ENCODE measurements at regions not wholly inside any gene's neighbourhood (a gene's known extent, or its start where the extent isn't known, plus 50 kb on each side); places are given as distances from the start of the nearest gene placed in this dataset.

DNA sequence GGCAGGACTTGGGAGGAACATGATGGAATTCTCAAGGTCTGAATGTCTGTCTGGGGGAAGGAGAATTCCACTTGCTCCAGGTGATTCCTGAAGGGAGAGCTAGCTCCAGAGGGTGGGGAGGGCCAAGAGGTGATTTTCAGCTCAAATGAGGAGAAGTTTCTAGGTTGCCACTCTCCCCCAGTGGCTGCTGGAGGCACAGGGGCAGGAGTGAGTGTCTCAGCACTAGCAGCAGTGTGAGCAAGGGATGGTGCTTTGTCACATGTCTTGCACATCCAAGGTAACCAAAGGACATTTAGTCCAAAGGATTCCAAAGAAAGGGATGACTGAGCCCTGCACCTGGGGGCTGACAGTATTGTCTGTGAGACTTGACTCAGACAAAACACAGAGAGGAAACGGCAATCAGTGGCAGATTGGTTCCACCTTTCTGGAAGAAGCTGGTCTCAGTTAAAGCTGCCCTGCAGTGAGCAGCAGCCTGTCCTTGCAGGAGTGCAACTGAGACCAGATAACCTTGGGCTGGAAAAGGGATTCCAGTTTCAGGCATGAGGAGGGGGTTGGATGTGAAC is 51.2 kb upstream of the PCBD1 start:
- no peak overlapping the region for H3K56ac ChIP-seq (ENCODE audit: extremely low read depth, insufficient read depth, low read length)
- H4K20me1 ChIP-seq (ENCODE audit: insufficient read depth, low read length): no peaks in the 10 kb centered on the region
- TF ChIP-seq NFE2L2 (IDR thresholded peaks at IDR 0.05; ENCODE audit: low read depth, low read length): no peak
- no peak for TF ChIP-seq CHD1 (IDR thresholded peaks at IDR 0.05; ENCODE audit: low read depth, low read length)
- TF ChIP-seq RFX5 (IDR thresholded peaks at IDR 0.05; ENCODE audit: low read depth, low read length): no peak
- TF ChIP-seq RAD21 (IDR thresholded peaks at IDR 0.05; ENCODE audit: low read length): no peak
- H3K9ac ChIP-seq (ENCODE audit: low read depth, low read length): no peak overlapping the region
- H3K14ac ChIP-seq (replicated peaks; ENCODE audit: low read depth, low read length): no peak overlapping the region
- H3K4ac ChIP-seq (ENCODE audit: low read depth, low read length): no peak overlapping the region
- CTCF ChIA-PET: no interaction called here
- H2BK120ac ChIP-seq (ENCODE audit: low read depth, low read length): no peak overlapping the region
- H3K27me3 ChIP-seq (ENCODE audit: control insufficient read depth, insufficient read depth, low read length): peaks cover 65% of the 10 kb centered on the region
- no peak overlapping the region for H2BK20ac ChIP-seq (ENCODE audit: low read depth, low read length)
- H3K4me3 ChIP-seq (ENCODE audit: insufficient read depth, low read depth, low read length): no peak overlapping the region
- no peak overlapping the region for H3K23ac ChIP-seq (ENCODE audit: low read depth, low read length)
- H3K18ac ChIP-seq (ENCODE audit: low read depth, low read length): no peak overlapping the region
- H4K8ac ChIP-seq (ENCODE audit: low read depth in 2 of 2, low read length in 2 of 2): no peak overlapping the region
- POLR2A ChIA-PET (ENCODE audit: unreplicated experiment): no interaction called here
- H2AK5ac ChIP-seq (ENCODE audit: low read depth, low read length): no peak overlapping the region
- ATAC-seq (ENCODE audit: low read depth) (no peak), DNase-seq (no peak)
- no peaks in the 10 kb centered on the region; the same call in 1 of the 2 replicates for H3K9me1 ChIP-seq (ENCODE audit: insufficient read depth, low read length)
- H4K91ac ChIP-seq (ENCODE audit: insufficient read depth, low read depth, low read length): no peak overlapping the region
- dilution Hi-C loops (cut with HindIII; ENCODE audit: low sequenced_read_pairs, unreplicated experiment): no loop called here
- no peak overlapping the region for H2BK15ac ChIP-seq (ENCODE audit: low read depth, low read length)
- in situ Hi-C loops (cut with MboI; ENCODE audit: low sequenced_read_pairs): no loop called here
- no peak overlapping the region for H2AFZ ChIP-seq (replicated peaks; ENCODE audit: low read length, poor library complexity)
- BruUV-seq (replicated peaks): no TSS peak
- H2BK5ac ChIP-seq (ENCODE audit: low read depth, low read length, poor library complexity, severe bottlenecking): no peak overlapping the region
- no peaks in the 10 kb centered on the region for H3K9me3 ChIP-seq (ENCODE audit: control insufficient read depth, insufficient read depth, low read length)
- H4K5ac ChIP-seq (ENCODE audit: low read depth, low read length): no peak overlapping the region
- H3K36me3 ChIP-seq (ENCODE audit: control insufficient read depth, insufficient read depth, low read length): no peaks in the 10 kb centered on the region
- no peak overlapping the region for H2AK9ac ChIP-seq (replicated peaks; ENCODE audit: low read depth, low read length, poor library complexity)
- no peaks in the 10 kb centered on the region for H3K4me1 ChIP-seq (ENCODE audit: control insufficient read depth, insufficient read depth, low read length)
- 43% methylated on average over 1 of the region's 1 CpG; no CpG with 5 or more reads in 1 of the 2 experiments for WGBS, 2 experiments (ENCODE audit: extremely low coverage in 2 of 2, insufficient read length in 1 of 2)
- intact Hi-C loops (cut with micrococcal nuclease): no loop called here
- no peak overlapping the region for H3K27ac ChIP-seq (ENCODE audit: insufficient read depth, low read length)
- H3K79me1 ChIP-seq (ENCODE audit: low read depth in 1 of 2, low read length in 2 of 2): no peaks in the 10 kb centered on the region
- no peak overlapping the region for H3K4me2 ChIP-seq (ENCODE audit: low read depth, low read length)

Data from IMR-90 (cell line).